ENCODE measurements at regions not wholly inside any gene's neighbourhood (a gene's known extent, or its start where the extent isn't known, plus 50 kb on each side); places are given as distances from the start of the nearest gene placed in this dataset.

- no peak for TF ChIP-seq YY1 (IDR thresholded peaks at IDR 0.05; ENCODE audit: insufficient read depth, insufficient read length)
- TF ChIP-seq ZNF274 (IDR thresholded peaks at IDR 0.05; ENCODE audit: low read depth, low read length), result no peak
- TF ChIP-seq SUZ12 (IDR thresholded peaks at IDR 0.05; ENCODE audit: extremely low read depth, insufficient read depth, insufficient read length), result no peak
These were observed 195.9 kb upstream of the GALNT2 start for GRCh38 chr1:229871078-229871676.

Data from NT2/D1 (cell line).